ENCODE measurements at regions not wholly inside any gene's neighbourhood (a gene's known extent, or its start where the extent isn't known, plus 50 kb on each side); places are given as distances from the start of the nearest gene placed in this dataset.

DNA sequence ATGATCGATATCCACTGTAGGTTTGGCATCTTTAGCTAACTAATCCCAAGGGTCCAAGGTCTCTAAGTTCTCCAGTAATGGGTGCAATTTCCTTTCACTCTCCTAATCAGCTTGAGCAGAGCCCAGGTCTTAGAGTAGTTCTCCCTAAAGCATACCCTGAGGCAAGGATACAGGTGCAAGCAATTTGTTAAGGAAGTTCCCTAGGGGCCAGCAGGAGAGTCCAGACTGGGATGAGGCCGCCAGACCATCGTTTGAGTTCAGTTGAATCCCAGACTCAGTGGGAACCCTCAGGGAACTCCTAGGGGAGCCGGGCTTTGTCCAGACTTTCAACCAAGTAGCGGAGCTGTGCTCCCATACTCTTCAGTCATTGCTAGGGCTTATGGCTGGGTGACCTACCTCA, 835.4 kb upstream of the CDH2 start:
- intact Hi-C loops (cut with DNase I), result no loop called here
- Histone ChIP-seq H3K36me3 (no peaks in the 10 kb centered on the region), H3K4me1 (no peaks in the 10 kb centered on the region), H3K27ac (no peak overlapping the region), H3K9ac (ENCODE audit: low read depth in 2 of 2, low read length in 2 of 2) (no peak overlapping the region), H3K4me3 (no peak overlapping the region), H3K9me3 (no peaks in the 10 kb centered on the region), H3K27me3 (no peaks in the 10 kb centered on the region)
- no peak for DNase-seq
- TF ChIP-seq, protein P1, sequence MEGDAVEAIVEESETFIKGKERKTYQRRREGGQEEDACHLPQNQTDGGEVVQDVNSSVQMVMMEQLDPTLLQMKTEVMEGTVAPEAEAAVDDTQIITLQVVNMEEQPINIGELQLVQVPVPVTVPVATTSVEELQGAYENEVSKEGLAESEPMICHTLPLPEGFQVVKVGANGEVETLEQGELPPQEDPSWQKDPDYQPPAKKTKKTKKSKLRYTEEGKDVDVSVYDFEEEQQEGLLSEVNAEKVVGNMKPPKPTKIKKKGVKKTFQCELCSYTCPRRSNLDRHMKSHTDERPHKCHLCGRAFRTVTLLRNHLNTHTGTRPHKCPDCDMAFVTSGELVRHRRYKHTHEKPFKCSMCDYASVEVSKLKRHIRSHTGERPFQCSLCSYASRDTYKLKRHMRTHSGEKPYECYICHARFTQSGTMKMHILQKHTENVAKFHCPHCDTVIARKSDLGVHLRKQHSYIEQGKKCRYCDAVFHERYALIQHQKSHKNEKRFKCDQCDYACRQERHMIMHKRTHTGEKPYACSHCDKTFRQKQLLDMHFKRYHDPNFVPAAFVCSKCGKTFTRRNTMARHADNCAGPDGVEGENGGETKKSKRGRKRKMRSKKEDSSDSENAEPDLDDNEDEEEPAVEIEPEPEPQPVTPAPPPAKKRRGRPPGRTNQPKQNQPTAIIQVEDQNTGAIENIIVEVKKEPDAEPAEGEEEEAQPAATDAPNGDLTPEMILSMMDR (IDR thresholded peaks at IDR 0.05), result no peak

- H3K27ac ChIP-seq, result no peak overlapping the region
- H3K9ac ChIP-seq (ENCODE audit: low read depth in 2 of 2, low read length in 2 of 2), result no peak overlapping the region
- intact Hi-C loops (cut with DNase I), result no loop called here
- no peak overlapping the region for H3K4me3 ChIP-seq
- no peak for DNase-seq
- H3K9me3 ChIP-seq, result no peaks in the 10 kb centered on the region
- TF ChIP-seq, protein P1 (IDR thresholded peaks at IDR 0.05), result no peak
- no peaks in the 10 kb centered on the region for H3K36me3 ChIP-seq
- no peaks in the 10 kb centered on the region for H3K27me3 ChIP-seq
- no peaks in the 10 kb centered on the region for H3K4me1 ChIP-seq
Observed at GRCh38 chr18:29009250-29009803, 832.4 kb upstream of the CDH2 start.

GRCh38 chr18:29008809-29009208, 831.9 kb upstream of the CDH2 start:
- intact Hi-C loops (cut with DNase I), result no loop called here
- no peak overlapping the region for H3K9ac ChIP-seq (ENCODE audit: low read depth in 2 of 2, low read length in 2 of 2)
- H3K27ac ChIP-seq, result no peak overlapping the region
- H3K27me3 ChIP-seq, result no peaks in the 10 kb centered on the region
- no peak overlapping the region for H3K4me3 ChIP-seq
- H3K9me3 ChIP-seq, result no peaks in the 10 kb centered on the region
- no peaks in the 10 kb centered on the region for H3K4me1 ChIP-seq
- TF ChIP-seq, protein P1 (IDR thresholded peaks at IDR 0.05), result no peak
- no peak for DNase-seq
- no peaks in the 10 kb centered on the region for H3K36me3 ChIP-seq

GRCh38 chr18:29007986-29008654, 831.2 kb upstream of the CDH2 start:
- Histone ChIP-seq H3K27ac (no peak overlapping the region), H3K4me3 (no peak overlapping the region), H3K9ac (ENCODE audit: low read depth in 2 of 2, low read length in 2 of 2) (no peak overlapping the region), H3K36me3 (no peaks in the 10 kb centered on the region), H3K4me1 (no peaks in the 10 kb centered on the region), H3K27me3 (no peaks in the 10 kb centered on the region), H3K9me3 (no peaks in the 10 kb centered on the region)
- DNase-seq, result no peak
- intact Hi-C loops (cut with DNase I), result no loop called here
- TF ChIP-seq, protein P1 (IDR thresholded peaks at IDR 0.05), result no peak

GRCh38 chr18:29004921-29005320, 828.0 kb upstream of the CDH2 start:
- Histone ChIP-seq H3K27ac (no peak overlapping the region), H3K9me3 (no peaks in the 10 kb centered on the region), H3K9ac (ENCODE audit: low read depth in 2 of 2, low read length in 2 of 2) (no peak overlapping the region), H3K36me3 (no peaks in the 10 kb centered on the region), H3K27me3 (no peaks in the 10 kb centered on the region), H3K4me1 (no peaks in the 10 kb centered on the region), H3K4me3 (no peak overlapping the region)
- TF ChIP-seq, protein P1 (IDR thresholded peaks at IDR 0.05), result no peak
- no peak for DNase-seq
- intact Hi-C loops (cut with DNase I), result no loop called here

Data from colonic mucosa (tissue), 4 donors.